Nephron (organoid): ENCODE measurements at regions not wholly inside any gene's neighbourhood (a gene's known extent, or its start where the extent isn't known, plus 50 kb on each side); places are given as distances from the start of the nearest gene placed in this dataset.

ENCODE experiments used
- H3K27ac Mint-ChIP-seq, 3 experiments: 2 replicates each; pipeline ENCODE4 v1.8.0; 2020; ENCODE audit warnings: mixed read lengths in 3 of 3, mild to moderate bottlenecking in 2 of 3, moderate library complexity in 1 of 3
- H3K27me3 Mint-ChIP-seq: 2 replicates; pipeline ENCODE4 v1.8.0; 2021; ENCODE audit warnings: low read depth, mild to moderate bottlenecking, moderate library complexity, mixed read lengths
- H3K36me3 Mint-ChIP-seq: 2 replicates; pipeline ENCODE4 v1.8.0; 2020; ENCODE audit warnings: low read depth, mixed read lengths
- H3K4me1 Mint-ChIP-seq: 2 replicates; pipeline ENCODE4 v1.8.0; 2020; ENCODE audit warnings: mixed read lengths
- H3K4me3 Mint-ChIP-seq, 3 experiments: 2 replicates each; pipeline ENCODE4 v1.8.0; 2020; ENCODE audit warnings: mild to moderate bottlenecking in 3 of 3, mixed read lengths in 3 of 3, moderate library complexity in 2 of 3
- H3K9me3 Mint-ChIP-seq: 2 replicates; pipeline ENCODE4 v1.8.0; 2020; ENCODE audit warnings: mixed read lengths
- TF ChIP-seq, protein P1 (sequence below), 3 experiments: fragments of 200-600 bp; sonication (generic); IDR thresholded peaks; one replicate each; pipeline ENCODE4 v1.5.0; 2021; ENCODE audit warnings: antibody characterized with exemption in 3 of 3; ENCODE audit not compliant: unreplicated experiment in 3 of 3

- Mint-ChIP-seq H3K4me3 (no peak overlapping the region), H3K4me1 (peaks cover 4% of the 10 kb centered on the region), H3K27me3 (no peaks in the 10 kb centered on the region), H3K36me3 (no peaks in the 10 kb centered on the region), H3K27ac (no peak overlapping the region), H3K9me3 (peaks cover 28% of the 10 kb centered on the region)
- TF ChIP-seq, protein P1, sequence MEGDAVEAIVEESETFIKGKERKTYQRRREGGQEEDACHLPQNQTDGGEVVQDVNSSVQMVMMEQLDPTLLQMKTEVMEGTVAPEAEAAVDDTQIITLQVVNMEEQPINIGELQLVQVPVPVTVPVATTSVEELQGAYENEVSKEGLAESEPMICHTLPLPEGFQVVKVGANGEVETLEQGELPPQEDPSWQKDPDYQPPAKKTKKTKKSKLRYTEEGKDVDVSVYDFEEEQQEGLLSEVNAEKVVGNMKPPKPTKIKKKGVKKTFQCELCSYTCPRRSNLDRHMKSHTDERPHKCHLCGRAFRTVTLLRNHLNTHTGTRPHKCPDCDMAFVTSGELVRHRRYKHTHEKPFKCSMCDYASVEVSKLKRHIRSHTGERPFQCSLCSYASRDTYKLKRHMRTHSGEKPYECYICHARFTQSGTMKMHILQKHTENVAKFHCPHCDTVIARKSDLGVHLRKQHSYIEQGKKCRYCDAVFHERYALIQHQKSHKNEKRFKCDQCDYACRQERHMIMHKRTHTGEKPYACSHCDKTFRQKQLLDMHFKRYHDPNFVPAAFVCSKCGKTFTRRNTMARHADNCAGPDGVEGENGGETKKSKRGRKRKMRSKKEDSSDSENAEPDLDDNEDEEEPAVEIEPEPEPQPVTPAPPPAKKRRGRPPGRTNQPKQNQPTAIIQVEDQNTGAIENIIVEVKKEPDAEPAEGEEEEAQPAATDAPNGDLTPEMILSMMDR (IDR thresholded peaks at IDR 0.05; ENCODE audit: unreplicated experiment in 3 of 3), result no peak
Measured at GRCh38 chr6:15715060-15715459, 52.2 kb upstream of the DTNBP1 start.

DNA sequence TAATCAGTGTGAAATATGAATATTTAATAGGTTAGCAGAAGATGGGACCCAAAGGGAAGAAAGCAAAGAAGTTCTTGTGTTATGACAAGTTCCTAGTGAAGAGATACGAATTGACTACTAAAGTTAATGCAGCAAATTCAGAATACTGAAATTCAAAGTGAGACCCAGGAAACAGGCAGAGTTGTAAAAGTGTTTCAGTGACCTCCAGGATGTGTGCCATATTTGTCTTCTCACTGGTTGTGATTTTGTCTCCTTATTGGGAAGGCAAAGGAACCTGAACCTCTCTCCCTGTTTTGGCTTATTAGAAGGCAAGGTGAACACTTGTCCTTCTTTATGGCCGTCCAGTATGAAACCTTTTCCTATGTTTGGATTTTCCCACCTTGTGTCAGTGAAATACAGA is 51.8 kb upstream of the DTNBP1 start:
- Mint-ChIP-seq H3K27ac (no peak overlapping the region), H3K36me3 (no peaks in the 10 kb centered on the region), H3K4me3 (no peak overlapping the region), H3K4me1 (peaks cover 5% of the 10 kb centered on the region), H3K9me3 (peaks cover 26% of the 10 kb centered on the region), H3K27me3 (no peaks in the 10 kb centered on the region)
- TF ChIP-seq, protein P1 (IDR thresholded peaks at IDR 0.05; ENCODE audit: unreplicated experiment in 3 of 3), result no peak

GRCh38 chr6:15713325-15713724 is 50.5 kb upstream of the DTNBP1 start:
- peaks cover 22% of the 10 kb centered on the region for H3K9me3 Mint-ChIP-seq
- TF ChIP-seq, protein P1 (IDR thresholded peaks at IDR 0.05; ENCODE audit: unreplicated experiment in 3 of 3), result no peak
- H3K27me3 Mint-ChIP-seq, result no peaks in the 10 kb centered on the region

DNA sequence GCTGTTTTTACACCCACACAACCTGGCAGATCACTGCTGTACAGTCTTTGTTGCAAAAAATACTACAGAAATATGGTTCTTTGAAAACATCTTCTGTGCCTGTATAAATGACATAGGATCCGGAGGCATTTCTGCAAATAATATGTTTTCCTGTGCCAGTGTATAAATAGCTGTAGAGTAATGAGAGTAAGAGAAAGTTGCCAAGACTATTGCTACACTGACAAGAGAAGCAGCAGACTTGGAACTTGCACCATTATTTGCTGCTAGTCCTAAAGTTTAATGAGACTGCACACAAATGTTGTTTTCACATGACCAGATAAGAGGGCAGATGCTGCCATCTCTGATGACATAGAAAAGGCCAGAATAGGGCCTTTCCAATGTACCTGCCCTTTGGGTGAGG is 50.0 kb upstream of the DTNBP1 start:
- Mint-ChIP-seq H3K9me3 (peaks cover 22% of the 10 kb centered on the region), H3K4me1 (peaks cover 17% of the 10 kb centered on the region), H3K27ac (no peak overlapping the region), H3K27me3 (no peaks in the 10 kb centered on the region), H3K36me3 (no peaks in the 10 kb centered on the region), H3K4me3 (no peak overlapping the region)
- TF ChIP-seq, protein P1 (IDR thresholded peaks at IDR 0.05; ENCODE audit: unreplicated experiment in 3 of 3), result no peak

More at GRCh38 chr6:15713325-15713724, 50.5 kb upstream of the DTNBP1 start:
- Mint-ChIP-seq H3K4me3 (no peak overlapping the region), H3K27ac (no peak overlapping the region), H3K4me1 (peaks cover 12% of the 10 kb centered on the region), H3K36me3 (no peaks in the 10 kb centered on the region)
